GM19455 (cell line): ENCODE measurements at regions not wholly inside any gene's neighbourhood (a gene's known extent, or its start where the extent isn't known, plus 50 kb on each side); places are given as distances from the start of the nearest gene placed in this dataset.

Experiments
- ATAC-seq: cut with Tn5 transposase; IDR thresholded peaks from one replicate; pipeline ENCODE4 v1.9.1; 2021; ENCODE audit not compliant: unreplicated experiment

DNA sequence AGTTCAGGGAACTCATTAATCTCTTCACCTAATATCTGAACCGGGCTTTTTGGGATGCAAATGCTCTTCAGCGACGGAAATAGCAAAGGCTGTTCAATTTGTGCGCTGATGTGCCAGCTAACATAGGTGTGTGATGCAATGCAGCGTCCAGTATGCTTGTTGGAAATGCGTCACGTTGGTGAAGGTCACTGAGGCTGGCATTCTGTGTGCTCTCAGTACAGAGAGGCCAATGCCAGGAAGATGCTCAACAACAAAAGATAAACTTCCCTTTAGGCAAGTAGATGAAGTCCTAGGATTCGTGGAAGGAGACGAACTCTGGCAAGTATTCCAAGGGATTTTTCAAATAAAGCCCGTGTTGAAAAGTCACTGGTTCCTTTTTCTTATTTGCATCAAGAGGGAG, 649.5 kb upstream of the MKI67 start:
- no peak for ATAC-seq

DNA sequence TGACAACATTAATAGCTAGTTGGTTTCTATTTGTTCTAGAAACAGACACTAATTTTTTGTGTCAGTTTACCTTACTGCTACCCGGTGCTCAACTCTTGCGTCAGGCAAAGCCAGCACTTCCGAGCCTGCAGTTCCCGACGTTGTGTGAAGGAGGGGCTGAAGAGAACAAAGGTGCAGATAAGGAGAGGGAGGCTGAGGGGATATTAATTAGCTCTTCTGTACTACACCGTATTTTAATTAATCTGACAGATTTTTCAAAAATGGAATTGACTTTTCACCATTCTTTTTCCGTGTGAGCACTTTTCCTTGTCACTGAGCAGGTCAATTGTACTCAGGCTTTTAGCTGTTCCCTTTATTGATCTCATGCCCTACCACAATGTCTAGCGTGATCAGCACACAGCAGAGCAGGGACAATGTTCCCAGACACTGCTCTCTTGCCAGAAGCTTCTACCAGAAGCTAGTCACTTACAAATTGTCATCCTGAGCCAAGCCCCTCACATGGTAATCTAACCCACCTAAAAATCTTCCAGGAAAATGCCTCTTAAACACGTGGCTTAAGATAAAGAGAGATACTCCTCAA, 650.5 kb upstream of the MKI67 start:
- no peak for ATAC-seq

DNA sequence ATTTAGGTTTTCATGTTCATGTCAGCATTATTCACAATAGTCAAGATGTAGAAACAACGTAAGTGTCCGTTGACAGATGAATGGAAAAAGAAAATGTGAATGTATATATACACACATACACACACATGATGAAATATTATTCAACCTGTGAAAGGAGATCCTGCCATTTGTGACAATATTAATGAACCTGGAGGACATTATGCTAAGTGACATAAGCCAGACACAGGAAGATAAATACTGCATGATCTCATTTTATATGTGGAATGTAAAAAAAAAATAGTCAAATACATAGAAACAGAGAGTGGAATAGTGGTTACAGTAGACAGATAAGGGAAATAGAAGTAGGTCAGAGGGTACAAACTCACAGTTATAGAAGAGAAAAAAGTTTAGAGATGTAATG, 651.1 kb upstream of the MKI67 start:
- no peak for ATAC-seq

DNA sequence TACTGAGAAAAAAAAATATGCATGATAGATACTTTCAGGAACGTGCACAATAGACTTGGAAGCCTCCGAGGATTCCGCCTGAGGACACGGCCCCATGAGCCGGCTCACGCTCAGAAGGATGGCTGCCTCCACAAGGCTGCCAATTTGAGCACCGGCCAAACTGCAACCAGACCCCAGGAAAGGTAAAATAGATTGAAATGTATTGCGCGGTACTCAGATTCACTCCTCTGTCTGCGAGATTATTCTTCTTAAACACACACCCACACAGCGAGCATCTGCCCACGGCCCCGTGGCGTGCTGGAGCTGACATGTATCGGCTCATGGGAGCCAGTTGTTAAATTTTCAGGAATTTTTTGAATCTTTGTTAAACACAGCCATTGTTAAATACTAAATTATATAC, 653.2 kb upstream of the MKI67 start:
- ATAC-seq: no peak

DNA sequence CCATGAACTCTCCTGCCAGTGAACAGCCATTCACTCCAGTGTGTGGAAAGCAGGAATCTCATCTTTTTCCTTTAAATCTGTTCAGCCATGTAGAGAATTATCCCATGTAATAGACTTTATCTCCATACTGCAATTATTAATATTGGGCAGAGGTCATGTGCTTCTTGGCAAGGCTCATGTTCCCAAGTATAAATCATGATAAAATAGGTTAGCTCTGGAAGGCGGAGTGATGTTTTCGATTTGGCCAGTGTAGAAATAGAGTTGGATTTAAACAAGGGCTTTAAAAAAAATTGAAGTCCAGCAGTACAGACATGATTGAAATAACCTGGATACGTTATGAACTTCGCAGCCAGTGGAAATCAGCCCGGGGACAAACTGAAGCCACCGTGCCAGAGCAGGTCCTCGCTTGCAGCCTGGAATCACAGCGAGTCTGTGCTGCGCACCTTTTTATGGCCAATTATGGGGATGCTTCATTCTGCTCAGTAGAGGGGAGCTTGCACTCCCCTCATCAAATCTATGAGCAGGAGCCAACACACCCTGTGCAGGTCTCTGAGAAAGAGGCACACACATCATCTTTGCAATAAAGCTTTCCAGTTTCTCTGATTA, 654.0 kb upstream of the MKI67 start:
- ATAC-seq: no peak

DNA sequence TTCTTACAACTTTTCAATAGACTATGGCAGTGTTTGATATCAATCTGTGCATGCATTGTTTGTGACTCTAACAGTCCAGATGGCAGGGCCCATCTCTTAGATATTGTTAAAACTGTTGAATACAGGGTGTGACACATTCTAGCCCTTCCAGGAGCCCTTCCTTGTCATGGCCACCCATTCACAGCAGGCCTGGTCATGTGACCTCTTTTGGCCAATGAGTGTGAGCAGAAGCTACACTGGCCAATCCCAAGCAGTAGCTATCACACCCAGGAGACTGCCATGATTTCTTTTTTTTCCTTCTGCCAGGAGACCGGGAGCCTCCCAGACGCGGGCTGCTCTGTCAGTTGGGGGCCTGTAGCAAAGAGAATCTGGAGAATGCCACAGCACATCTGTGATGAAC, 655.4 kb upstream of the MKI67 start:
- ATAC-seq: no peak

DNA sequence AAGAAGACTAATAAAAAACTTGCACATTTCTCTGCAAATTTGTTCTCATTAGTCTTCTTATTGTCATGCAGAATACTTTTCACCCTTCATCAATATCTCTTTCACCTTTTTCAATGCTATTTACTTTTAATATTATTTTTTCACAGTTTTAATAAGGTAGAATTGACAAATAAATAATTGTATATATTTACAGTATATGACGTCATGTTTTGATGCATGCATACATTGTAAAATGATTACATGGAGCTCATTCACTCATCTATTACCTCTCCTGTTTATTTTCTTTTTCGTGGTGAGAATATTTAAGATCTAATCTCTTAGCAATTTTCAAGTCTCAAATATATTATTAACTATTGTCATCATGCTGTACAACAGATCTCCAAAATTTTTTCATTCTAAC, 658.2 kb upstream of the MKI67 start:
- no peak for ATAC-seq

DNA sequence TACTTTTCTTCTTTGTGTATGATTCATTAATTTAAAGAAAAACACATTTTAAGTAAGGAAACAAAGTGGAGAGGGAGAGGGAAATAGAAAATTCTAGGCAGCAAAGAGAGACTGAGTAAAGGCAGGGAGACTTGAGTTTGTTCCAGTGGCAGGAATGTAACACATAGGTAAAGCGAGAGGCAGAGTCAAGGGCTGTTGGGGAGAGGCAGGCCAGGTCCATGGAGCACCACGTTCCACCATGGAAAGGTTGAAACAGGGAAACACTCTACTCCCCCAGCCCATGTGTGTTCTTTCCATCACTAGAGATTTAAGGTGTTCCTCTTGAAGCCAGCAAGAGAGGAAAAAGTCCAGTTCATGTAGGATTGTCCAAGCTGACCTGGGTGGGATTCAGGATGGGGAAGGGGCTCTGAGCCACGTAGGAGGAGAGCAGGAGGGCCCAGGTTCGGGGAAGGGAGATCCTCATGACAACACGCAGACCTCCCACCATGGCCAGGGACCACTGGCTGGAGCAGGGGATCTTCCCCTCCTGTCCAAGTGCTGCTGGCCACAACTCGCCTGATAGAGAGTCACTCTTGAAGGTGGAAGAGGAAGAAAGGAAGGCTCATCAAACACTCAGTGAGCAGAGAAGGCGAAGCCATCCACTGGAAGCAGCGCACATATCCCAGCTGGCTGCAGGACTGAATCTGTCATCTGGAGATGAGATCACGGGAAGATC, 666.4 kb upstream of the MKI67 start:
- ATAC-seq: no peak

DNA sequence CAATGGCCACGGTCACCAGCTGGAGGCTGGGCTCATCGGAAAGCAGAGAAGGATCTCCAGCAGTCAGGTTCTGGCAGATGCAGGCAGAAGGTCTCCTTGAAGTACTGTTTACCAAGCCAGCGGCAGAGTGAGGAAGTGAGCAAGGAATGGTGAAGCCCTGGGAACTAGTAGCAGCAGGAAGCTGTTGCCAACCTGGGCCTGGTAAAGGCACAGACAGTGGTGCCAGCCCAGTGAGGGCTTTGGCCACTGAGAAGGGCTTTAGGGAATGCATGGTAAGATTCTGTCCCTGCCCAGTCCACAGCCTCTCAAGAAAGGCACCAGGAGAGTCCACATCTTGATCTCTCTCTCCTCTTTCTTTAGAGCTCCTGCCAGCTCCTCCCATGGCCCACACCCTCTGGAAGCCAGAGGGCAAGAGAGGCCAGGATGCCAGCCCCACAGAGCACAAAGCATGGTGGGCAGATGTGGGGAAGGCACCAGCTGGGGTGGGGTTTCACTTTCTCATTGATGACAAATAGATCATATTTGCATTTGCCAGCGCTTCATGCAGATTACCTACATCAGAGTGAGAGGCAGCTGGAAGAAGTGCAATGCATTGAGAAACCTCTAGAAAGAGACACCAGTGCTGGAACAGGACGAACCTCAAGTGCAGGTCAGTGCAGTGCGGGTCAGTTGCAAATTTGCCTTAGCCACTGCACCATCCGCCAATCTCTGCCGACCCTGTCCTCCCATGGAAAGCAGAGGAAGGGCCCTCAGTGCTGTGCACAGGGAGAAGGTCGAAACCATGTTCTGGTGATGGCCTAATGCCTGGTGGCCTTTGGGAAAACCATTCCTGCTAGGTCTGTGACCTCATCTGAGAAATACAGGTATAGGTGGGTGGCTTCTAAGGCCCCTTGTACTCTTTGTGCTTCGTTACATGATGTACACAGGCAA, 667.8 kb upstream of the MKI67 start:
- ATAC-seq: no peak

DNA sequence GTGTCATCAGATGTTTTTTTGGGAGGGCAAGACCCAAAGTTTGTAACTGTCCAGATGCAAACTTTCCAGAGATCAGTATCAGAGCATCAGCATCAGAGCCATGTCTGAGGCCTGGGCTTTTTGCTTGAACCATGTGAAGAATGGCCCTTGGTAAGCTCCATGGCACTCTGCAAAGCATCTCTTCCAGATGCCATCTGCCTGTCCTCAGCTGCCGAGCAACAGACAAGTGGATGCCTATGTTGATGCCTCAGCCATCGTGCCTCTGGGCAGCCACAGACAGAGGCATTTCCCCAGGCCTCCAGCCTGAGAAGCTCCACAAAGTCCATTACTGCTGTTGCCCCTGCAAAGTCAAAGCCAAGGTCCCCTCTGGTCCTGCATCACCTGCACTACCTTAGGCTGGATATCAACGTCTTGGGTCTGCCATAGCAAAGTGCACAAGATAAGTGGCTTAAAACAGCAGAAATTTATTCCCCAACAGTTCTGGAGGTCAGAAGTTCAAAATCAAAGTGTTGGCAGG, 670.2 kb upstream of the MKI67 start:
- no peak for ATAC-seq

DNA sequence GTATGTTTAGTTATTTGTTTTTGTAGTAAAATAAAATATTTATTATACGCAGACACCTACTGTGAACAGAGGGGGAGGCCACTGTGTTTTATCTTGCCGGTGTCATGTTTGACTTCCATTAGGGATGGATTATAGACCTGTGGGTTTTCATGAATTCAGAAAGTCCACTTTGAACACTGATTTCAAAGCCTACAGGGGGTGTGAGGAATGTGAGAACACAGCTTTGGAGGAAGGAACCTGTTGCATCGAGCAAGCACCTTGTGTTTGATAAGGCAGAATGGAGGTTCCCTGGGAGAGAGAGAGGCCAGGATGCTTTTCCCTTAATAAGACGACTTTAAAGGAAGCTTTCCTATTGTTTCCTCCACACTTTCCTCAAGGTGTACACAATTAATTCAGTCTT, 665.0 kb upstream of the MGMT start:
- ATAC-seq: no peak

DNA sequence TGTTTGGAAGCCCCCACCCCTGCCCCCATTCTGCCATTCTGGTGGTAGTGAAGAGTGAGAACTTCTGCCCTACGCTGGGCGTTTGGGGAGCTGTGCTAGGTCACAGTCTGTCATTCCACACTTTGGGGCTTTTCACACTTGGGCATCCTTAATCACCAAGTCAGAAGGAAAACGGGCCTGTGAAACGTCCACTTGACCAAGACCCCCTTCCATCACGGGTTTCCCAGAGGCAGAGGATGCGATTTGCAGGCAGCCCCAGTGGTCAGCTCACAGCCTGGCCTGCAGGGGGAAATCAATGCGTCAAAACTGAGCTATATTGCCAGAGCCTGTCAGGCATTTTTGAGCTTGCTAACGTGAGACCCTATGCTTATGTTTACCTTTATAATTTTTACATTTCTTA, 663.3 kb upstream of the MGMT start:
- ATAC-seq: no peak

DNA sequence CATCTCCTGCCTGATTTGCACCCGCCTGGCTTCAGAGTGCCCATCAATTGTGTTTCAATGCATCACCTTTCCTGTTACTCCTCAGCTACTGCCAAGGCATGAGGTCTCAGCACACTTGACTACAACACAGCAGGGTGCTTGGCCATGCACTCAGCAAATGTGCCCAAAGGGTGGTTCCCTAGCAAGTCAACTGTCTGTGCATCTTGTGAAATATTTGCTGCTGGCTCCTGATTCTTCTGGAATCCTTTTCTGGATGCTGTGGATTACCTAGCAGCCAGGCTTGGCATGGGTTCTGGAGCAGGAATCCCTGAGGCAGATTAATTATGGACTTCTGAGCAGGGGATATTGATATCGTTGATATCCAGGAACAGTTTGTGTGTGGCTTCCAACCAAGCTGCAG, 662.6 kb upstream of the MGMT start:
- ATAC-seq: no peak

DNA sequence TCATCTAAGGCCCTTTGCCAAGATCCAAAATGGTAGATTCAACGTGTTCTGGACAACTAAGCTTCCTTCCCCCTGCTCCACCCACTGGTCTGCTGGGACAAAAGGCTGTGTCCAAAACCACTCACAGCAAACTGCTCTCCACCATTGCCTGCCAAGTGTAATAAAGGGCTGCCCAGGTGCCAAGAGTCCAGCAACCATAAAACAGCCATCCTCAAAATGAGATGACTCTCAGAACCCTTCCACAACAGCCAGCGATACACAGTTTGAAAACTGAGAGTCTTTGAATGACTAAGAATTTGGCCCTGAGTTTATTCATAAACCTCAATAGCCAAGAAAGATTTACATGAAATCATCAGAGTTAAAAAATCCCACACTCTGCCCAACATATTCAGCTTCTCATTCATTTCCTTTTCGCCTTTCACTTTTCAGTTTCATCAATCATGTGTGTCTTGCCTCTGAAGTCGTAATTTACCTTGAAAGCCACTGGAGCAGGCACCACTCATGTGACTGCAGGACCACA, 658.1 kb upstream of the MGMT start:
- ATAC-seq: peak; percentile 57

DNA sequence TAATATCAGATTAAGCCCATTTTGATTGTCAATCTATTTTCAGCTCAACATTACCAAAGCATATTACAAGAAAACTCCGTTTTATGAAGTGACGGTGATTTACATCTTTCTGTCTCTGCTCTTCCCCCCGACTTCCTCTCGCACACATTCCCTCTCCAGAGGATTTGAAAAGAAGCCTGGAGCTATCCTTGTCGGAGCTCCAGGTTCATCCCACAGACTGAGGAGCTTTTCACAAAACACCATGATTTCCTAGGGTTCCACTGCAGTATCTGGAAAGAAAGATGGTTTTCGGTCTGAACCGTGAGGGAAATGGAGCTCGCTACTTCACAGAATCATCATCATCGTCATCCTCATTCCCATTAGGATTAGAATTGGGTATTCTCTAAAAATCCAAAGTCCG, 655.5 kb upstream of the MGMT start:
- ATAC-seq: no peak

DNA sequence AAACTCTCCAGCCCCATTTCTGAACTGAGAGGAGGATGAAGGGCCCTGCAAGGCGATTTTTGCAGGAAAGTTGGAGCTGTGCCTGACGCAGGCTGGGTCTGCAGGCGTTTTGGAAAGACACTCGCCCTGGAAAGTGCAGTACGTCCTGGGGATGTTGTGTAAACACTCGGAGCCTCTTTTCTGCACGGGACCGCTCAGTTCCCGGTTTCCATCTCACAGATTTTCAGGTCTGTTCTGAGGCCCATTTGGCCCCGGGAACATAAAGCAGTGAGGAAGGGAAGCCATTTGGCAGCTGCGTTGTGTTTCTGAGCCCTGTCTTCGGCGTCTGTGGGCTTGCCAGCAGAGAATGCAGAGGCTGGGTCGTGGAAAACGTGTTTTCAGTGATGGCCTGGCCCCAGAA, 655.0 kb upstream of the MGMT start:
- ATAC-seq: no peak

DNA sequence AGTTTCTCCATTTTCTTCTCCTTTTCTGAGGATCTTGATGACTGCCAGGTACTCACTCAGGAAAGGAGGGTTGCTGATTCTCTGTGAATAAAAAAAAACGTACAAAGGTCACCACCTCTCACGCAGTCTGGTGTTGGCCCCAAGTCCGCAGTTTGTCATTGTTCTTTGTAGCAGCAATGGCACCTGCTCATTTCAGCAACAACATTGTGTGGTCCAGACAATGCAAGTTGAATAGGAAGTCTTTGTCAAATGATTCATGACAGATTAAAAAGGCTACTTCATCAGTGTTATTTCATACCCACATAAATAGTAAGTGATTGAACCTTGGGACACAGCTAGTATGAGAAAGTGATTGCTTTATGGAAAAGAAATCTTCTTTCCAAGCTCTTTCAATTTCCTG, 653.5 kb upstream of the MGMT start:
- ATAC-seq: no peak

DNA sequence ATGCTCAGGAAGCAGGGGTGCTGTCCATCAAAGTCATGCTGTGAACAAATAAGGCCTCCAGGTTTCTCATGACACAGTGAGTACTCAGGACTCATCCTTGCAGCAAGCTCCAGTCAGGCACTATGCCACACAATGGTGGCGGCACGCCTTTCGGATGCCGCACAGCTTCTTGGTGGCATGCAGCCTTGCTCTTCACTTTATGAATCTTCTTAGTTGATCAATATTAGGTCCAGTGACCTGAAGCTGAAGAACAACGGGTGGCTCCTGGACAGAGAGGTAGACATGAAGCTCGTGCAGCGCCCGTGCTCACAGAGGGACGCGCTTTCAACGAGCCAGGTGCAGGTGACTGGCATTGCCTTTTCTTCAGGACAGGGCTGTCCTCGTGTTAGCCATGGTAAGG, 653.0 kb upstream of the MGMT start:
- ATAC-seq: no peak

DNA sequence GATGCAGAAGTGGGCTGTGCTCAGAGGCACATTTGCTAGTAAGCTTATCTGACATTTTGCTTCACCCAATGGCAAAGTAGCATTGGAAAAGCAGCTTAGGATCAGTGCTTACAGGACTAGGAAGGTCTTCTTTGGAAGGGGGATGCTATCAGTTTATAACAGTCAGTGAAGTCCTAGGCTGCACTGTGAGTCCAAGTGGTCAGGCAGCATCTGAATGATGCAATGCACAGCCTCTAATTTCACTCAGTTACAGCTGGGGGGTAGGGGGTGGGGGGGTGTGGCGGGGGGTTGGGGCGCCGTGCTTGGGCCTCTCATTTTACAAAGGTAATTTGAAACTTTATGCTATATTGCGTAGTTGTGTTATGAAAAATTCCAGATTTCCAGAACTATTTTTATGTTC, 652.3 kb upstream of the MGMT start:
- ATAC-seq: no peak

DNA sequence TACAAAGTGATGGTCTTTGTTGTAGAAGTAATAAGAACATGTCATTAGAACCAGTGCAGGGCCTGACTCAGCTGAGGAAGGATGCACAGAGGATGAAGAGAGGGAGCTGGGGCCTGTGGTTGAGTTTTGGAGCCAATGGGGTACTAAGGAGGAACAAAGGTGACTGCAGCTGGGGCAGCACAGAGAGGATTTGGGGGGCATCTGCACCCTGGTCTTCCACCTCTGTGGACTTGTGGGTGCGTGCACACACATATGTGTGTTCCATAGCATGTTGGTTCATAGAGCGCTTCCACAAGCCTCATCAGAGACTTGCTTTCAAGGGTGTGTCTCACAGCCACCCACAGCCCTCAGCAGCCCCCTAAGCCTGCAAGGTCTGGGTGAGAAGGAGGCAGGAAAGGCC, 650.3 kb upstream of the MGMT start:
- no peak for ATAC-seq

DNA sequence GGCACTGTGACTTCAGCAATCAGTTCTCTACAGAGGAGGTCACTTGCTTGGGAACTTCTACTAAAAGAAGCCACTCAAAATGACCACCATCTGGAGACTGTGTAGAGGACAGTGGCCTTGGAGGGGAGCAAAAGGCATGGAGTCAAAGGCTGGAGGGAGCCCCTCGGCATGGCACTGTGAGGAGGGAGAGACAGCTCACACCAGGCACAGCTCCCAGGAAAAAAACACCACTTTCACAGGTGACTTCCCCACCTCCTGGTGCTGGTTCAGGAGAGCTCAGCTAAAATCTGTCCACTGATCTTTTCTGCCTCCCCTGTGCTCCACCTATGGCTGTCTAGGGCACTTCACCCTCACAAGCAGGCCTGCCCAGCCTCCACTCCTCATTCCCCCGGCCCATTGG, 649.4 kb upstream of the MGMT start:
- ATAC-seq: no peak
